ENCODE measurements at regions not wholly inside any gene's neighbourhood (a gene's known extent, or its start where the extent isn't known, plus 50 kb on each side); places are given as distances from the start of the nearest gene placed in this dataset.

DNA sequence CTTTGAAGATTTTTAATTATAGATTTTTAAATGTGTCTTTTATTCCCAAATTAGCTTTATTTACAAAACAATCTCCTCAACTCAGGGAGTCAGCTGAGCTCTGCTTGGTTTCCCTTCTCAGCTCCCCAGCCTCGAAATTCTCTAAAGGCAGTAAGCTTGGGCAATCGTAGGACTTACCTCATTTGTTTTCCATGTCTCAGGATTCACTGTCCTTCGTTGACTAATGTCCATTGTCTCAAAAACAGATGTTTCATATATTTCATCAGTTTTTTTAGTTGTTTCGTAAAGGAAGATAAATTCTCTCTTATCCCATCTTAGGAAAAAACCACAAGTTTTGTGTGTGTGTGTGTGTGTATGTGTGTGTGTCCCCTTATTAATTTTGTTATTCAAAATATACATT, 102.2 kb upstream of the ADGRF1 start:
- TF ChIP-seq CTCF (IDR thresholded peaks at IDR 0.05; ENCODE audit: extremely low read depth, missing control alignments): no peak
- no peak for DNase-seq (ENCODE audit: low spot score)

- no peak for TF ChIP-seq CTCF (IDR thresholded peaks at IDR 0.05; ENCODE audit: extremely low read depth, missing control alignments)
- DNase-seq (ENCODE audit: low spot score): no peak
Observed at GRCh38 chr6:47141963-47142362, 99.8 kb upstream of the ADGRF1 start.

GRCh38 chr6:47141171-47141570, 99.0 kb upstream of the ADGRF1 start:
- no peak for TF ChIP-seq CTCF (IDR thresholded peaks at IDR 0.05; ENCODE audit: extremely low read depth, missing control alignments)
- DNase-seq (ENCODE audit: low spot score): no peak

DNA sequence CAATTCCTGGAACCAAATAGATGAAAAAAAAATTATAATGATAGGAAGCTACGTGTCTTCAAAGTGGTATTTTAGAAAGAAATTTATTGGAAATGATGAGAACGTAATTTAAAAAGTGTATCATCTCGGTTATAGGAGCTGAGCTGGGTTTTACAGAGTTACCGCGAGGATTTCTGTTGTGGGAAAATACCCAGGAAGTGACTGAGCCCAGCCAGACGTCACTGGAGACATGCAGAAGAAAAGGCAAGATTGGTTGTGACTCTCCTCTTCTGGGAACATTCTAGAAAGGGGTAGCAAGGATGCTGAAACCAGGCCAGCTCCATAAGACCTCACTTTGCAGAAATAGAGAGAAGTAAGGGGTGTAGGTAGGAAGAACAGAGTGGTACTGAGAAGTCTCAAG, 95.9 kb upstream of the ADGRF1 start:
- no peak for DNase-seq (ENCODE audit: low spot score)
- TF ChIP-seq CTCF (IDR thresholded peaks at IDR 0.05; ENCODE audit: extremely low read depth, missing control alignments): no peak

GRCh38 chr6:47137073-47137472, 94.9 kb upstream of the ADGRF1 start:
- TF ChIP-seq CTCF (IDR thresholded peaks at IDR 0.05; ENCODE audit: extremely low read depth, missing control alignments): no peak
- DNase-seq (ENCODE audit: low spot score): no peak

DNA sequence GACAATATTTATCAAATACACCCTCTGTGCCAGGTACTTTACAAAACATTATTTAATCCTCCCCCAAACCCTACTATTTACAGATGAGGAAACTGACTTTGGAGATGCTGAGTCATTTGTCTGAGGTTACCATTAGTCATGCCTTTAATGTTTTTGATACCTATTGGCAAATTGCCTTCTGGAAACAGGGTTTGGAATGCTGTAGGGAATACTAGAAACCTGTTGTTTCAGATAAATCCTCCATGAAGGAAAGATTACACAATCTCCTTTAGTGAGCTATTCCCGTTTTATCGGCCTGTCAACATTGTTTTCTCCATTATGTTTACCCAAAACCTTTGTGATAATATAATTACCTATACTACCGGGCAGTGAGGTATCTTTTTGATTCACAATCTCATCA, 93.6 kb upstream of the ADGRF1 start:
- TF ChIP-seq CTCF (IDR thresholded peaks at IDR 0.05; ENCODE audit: extremely low read depth, missing control alignments): no peak
- no peak for DNase-seq (ENCODE audit: low spot score)

DNA sequence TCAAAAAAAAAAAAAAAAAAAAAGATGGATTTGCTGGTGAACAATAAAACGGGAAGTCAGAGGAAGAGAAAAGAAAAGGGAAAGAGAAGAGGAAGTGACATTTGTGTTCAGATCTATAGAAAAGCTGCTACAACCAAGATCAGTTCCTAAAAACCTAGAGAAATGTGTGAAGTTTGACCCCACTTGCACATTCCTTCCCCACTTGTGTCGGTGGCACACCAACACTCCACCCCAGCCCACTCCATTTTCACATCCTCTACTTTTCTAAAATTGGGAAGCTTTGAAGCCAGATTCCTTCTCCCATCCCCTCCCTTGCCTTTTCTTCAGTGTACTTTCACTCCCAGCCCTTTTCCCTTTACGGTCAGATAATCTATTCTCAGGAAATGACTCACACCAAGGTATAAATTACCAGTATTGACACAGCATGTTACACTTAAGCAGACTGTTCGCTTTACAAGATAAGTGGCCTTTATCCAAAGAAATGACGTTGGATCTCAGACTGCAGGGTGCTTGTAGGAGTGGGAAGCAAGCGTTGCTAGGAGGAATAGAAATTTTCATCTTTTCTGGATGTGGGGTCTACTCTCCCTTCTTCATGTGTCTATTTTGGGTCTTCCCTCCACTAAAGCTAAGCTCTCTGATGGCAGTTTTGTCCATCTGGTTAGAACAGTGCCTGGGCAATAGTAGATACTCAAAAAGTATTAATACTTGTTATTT, 92.5 kb upstream of the ADGRF1 start:
- no peak for DNase-seq (ENCODE audit: low spot score)
- TF ChIP-seq CTCF (IDR thresholded peaks at IDR 0.05; ENCODE audit: extremely low read depth, missing control alignments): no peak
